HCT116 (cell line): ENCODE measurements at regions not wholly inside any gene's neighbourhood (a gene's known extent, or its start where the extent isn't known, plus 50 kb on each side); places are given as distances from the start of the nearest gene placed in this dataset.

ENCODE experiments used
- ATAC-seq: fragments of 200-7000 bp; cut with Tn5 transposase; 2 replicates; pipeline ENCODE4 v1.9.1; 2020; ENCODE audit warnings: mild to moderate bottlenecking, moderate library complexity
- BruUV-seq: library from RNA; stranded (reverse); fragments of 400-500 nt; replicated peaks from 2 replicates; lab custom pipeline; 2021; lab: Mats Ljungman, UMichigan
- CTCF ChIA-PET: fragments of 300-600 bp; sonication (Branson Sonifier 250); formaldehyde crosslinking; loops from one replicate; lab custom pipeline; 2021; ENCODE audit warnings: antibody characterized with exemption; lab: Charles Lee
- POLR2A ChIA-PET: fragments of 300-600, 350-600 bp; sonication (Branson Sonifier 250); formaldehyde crosslinking; loops from one replicate; lab custom pipeline; 2021; ENCODE audit warnings: antibody characterized with exemption; lab: Charles Lee
- RAD21 ChIA-PET, 2 experiments: fragments of 300-600 bp; sonication (Branson Sonifier 250); formaldehyde crosslinking; loops; one replicate each; lab custom pipeline; 2023; ENCODE audit warnings: low total read pairs in 2 of 2; ENCODE audit not compliant: uncharacterized antibody in 2 of 2, unreplicated experiment in 2 of 2, low non-redundant PET in 1 of 2; lab: Charles Lee
- DNase-seq: peaks from one replicate; pipeline ENCODE4 v3.0.0-alpha.2; 2010; ENCODE audit warnings: low read depth, low spot score
- H2AFZ ChIP-seq: fragments of 200-600 bp; shearing (Covaris generic), sonication (generic); 2 replicates; pipeline ENCODE4 v1.6.1; 2017; ENCODE audit warnings: low read depth, mixed run types, mixed read lengths, antibody characterized with exemption, low read length; ENCODE audit not compliant: poor library complexity, severe bottlenecking
- H3K27ac ChIP-seq: 2 replicates; pipeline ENCODE4 v1.5.1; 2012; ENCODE audit warnings: low read depth, low read length
- H3K27me3 ChIP-seq: fragments of 200-600 bp; sonication (generic); 2 replicates; pipeline ENCODE4 v1.6.1; 2016; ENCODE audit warnings: mixed run types, low read length, mixed read lengths; ENCODE audit not compliant: insufficient read depth
- H3K36me3 ChIP-seq, 2 experiments: fragments of 200-500 bp in 1 of 2; fragments of 200-600 bp in 1 of 2; sonication (Bioruptor generic) in 1 of 2; sonication (generic) in 1 of 2; 2 replicates each; pipeline versions ENCODE4 v1.5.1 to v1.6.1; 2014 to 2016; ENCODE audit warnings: low read length in 2 of 2, inconsistent platforms in 1 of 2, mixed read lengths in 1 of 2, mixed run types in 1 of 2; ENCODE audit not compliant: insufficient read depth in 2 of 2, control insufficient read depth in 1 of 2
- H3K4me1 ChIP-seq, 2 experiments: fragments of 200-600 bp in 1 of 2; sonication (generic) in 1 of 2; 2 replicates each; pipeline versions ENCODE4 v1.5.1 to v1.6.1; 2012 to 2017; ENCODE audit warnings: low read length in 2 of 2, inconsistent platforms in 1 of 2, mild to moderate bottlenecking in 1 of 2, mixed read lengths in 1 of 2, mixed run types in 1 of 2, moderate library complexity in 1 of 2; ENCODE audit not compliant: insufficient read depth in 2 of 2, control insufficient read depth in 1 of 2
- H3K4me2 ChIP-seq: fragments of 200-600 bp; sonication (generic); 2 replicates; pipeline ENCODE4 v1.6.1; 2017; ENCODE audit warnings: mixed run types, low read length, mixed read lengths
- H3K4me3 ChIP-seq, 2 experiments: fragments of 200-600 bp in 1 of 2; sonication (generic) in 1 of 2; replicated peaks in 1 of 2; 2 replicates each; pipeline ENCODE4 v1.5.1; 2011 to 2016; ENCODE audit warnings: low read length in 2 of 2, control low read depth in 1 of 2, low read depth in 1 of 2, mild to moderate bottlenecking in 1 of 2, mixed read lengths in 1 of 2, mixed run types in 1 of 2
- H3K79me2 ChIP-seq: fragments of 200-600 bp; sonication (generic); 2 replicates; pipeline ENCODE4 v1.6.1; 2017; ENCODE audit warnings: mild to moderate bottlenecking, mixed run types, low read length, moderate library complexity, mixed read lengths; ENCODE audit not compliant: insufficient read depth
- H3K9ac ChIP-seq: fragments of 200-600 bp; sonication (generic); 2 replicates; pipeline ENCODE4 v1.6.1; 2016; ENCODE audit warnings: low read length, mixed read lengths
- H3K9me2 ChIP-seq: fragments of 200-600 bp; sonication (generic), shearing (Covaris generic); 2 replicates; pipeline ENCODE4 v1.6.1; 2017; ENCODE audit warnings: mixed run types, mild to moderate bottlenecking, moderate library complexity; ENCODE audit not compliant: insufficient read depth
- H3K9me3 ChIP-seq, 2 experiments: fragments of 200-500 bp in 1 of 2; fragments of 200-600 bp in 1 of 2; sonication (Bioruptor generic) in 1 of 2; sonication (generic) in 1 of 2; 2 replicates each; pipeline ENCODE4 v1.6.1; 2014 to 2017; ENCODE audit warnings: low read length in 2 of 2, mixed read lengths in 2 of 2, inconsistent platforms in 1 of 2, low read depth in 1 of 2, mild to moderate bottlenecking in 1 of 2, mixed run types in 1 of 2, moderate library complexity in 1 of 2; ENCODE audit not compliant: control insufficient read depth in 1 of 2, insufficient read depth in 1 of 2
- H4K20me1 ChIP-seq: fragments of 200-600 bp; sonication (generic), shearing (Covaris generic); 2 replicates; pipeline ENCODE4 v1.6.1; 2017; ENCODE audit warnings: mixed run types, mild to moderate bottlenecking, moderate library complexity; ENCODE audit not compliant: insufficient read depth
- CBX3 ChIP-seq: IDR thresholded peaks from 2 replicates; pipeline ENCODE4 v1.6.1; 2012; ENCODE audit warnings: low read depth
- CTCF ChIP-seq, 3 experiments: fragments of 200-600 bp in 1 of 3; sonication (generic) in 1 of 3; IDR thresholded peaks in 2 of 3; conservative IDR thresholded peaks in 1 of 3; 2 replicates each; pipeline ENCODE4 v1.5.1; 2012 to 2017; ENCODE audit warnings: low read depth in 2 of 3, low read length in 2 of 3, antibody characterized with exemption in 1 of 3, borderline replicate concordance in 1 of 3, control low read depth in 1 of 3, mild to moderate bottlenecking in 1 of 3, mixed read lengths in 1 of 3, mixed run types in 1 of 3, moderate library complexity in 1 of 3; ENCODE audit not compliant: insufficient read depth in 1 of 3
- EGR1 ChIP-seq: IDR thresholded peaks from 2 replicates; pipeline ENCODE4 v1.6.1; 2012; ENCODE audit warnings: low read depth
- EZH2phosphoT487 ChIP-seq: fragments of 200-600 bp; IDR thresholded peaks from 2 replicates; pipeline ENCODE4 v1.6.1; 2018; ENCODE audit warnings: antibody characterized with exemption, borderline replicate concordance
- MAX ChIP-seq: IDR thresholded peaks from 2 replicates; pipeline ENCODE4 v1.6.1; 2012
- POLR2A ChIP-seq: IDR thresholded peaks from 2 replicates; pipeline ENCODE4 v1.7.0; 2011; ENCODE audit warnings: borderline replicate concordance; ENCODE audit not compliant: insufficient read depth, insufficient read length; ENCODE audit errors: extremely low read depth
- REST ChIP-seq: IDR thresholded peaks from 2 replicates; pipeline ENCODE4 v1.6.1; 2012; ENCODE audit warnings: low read depth
- SIN3A ChIP-seq: IDR thresholded peaks from 2 replicates; pipeline ENCODE4 v1.6.1; 2012; ENCODE audit warnings: low read depth
- ZNF274 ChIP-seq: fragments of 200-500 bp; sonication (Bioruptor generic); IDR thresholded peaks from 2 replicates; pipeline ENCODE4 v1.6.1; 2014; ENCODE audit warnings: mild to moderate bottlenecking, low read depth, low read length, inconsistent platforms
- intact Hi-C: fragments of 100-400 bp; cut with micrococcal nuclease; formaldehyde crosslinking; loops from 2 replicates; pipeline ENCODE4 v1.10.0; 2022

GRCh38 chr4:119730671-119730950, 102.0 kb upstream of the PDE5A start:
- POLR2A ChIA-PET, result no interaction called here
- Histone ChIP-seq H3K9me2 (no peaks in the 10 kb centered on the region), H3K9ac (no peak overlapping the region), H3K4me1 (peaks cover 0 to 15% of the 10 kb centered on the region in 2 experiments; a peak in 2 of 4 replicates), H3K27ac (no peak overlapping the region), H3K27me3 (no peaks in the 10 kb centered on the region), H3K4me3 (no peak overlapping the region), H3K79me2 (no peaks in the 10 kb centered on the region), H3K9me3 (no peaks in the 10 kb centered on the region), H3K4me2 (no peak overlapping the region), H3K36me3 (no peaks in the 10 kb centered on the region), H4K20me1 (no peaks in the 10 kb centered on the region), H2AFZ (no peak overlapping the region)
- RAD21 ChIA-PET, result no interaction called here
- ATAC-seq (no peak), DNase-seq (no peak)
- CTCF ChIA-PET, result no interaction called here
- BruUV-seq, result no TSS peak
- intact Hi-C loops, result no loop called here
- no peak for TF ChIP-seq MAX
- TF ChIP-seq CTCF (IDR thresholded peaks at IDR 0.05 in 2 of 3, conservative IDR thresholded peaks at IDR 0.05 in 1 of 3; ENCODE audit: borderline replicate concordance in 1 of 3, insufficient read depth in 1 of 3, low read depth in 2 of 3, low read length in 2 of 3), result no peak
- TF ChIP-seq SIN3A, result no peak
- TF ChIP-seq EZH2phosphoT487, result no peak
- TF ChIP-seq POLR2A, result no peak
- no peak for TF ChIP-seq ZNF274
- TF ChIP-seq EGR1, result no peak
- TF ChIP-seq REST, result no peak
- no peak for TF ChIP-seq CBX3
